Gastrocnemius medialis (tissue), 4 donors: ENCODE measurements at regions not wholly inside any gene's neighbourhood (a gene's known extent, or its start where the extent isn't known, plus 50 kb on each side); places are given as distances from the start of the nearest gene placed in this dataset.

Experiments used
- ATAC-seq, 2 donors: fragments of 150-250 bp; one replicate each; pipeline ENCODE4 v1.9.1; 2016
- DNase-seq, 2 donors: peaks; one replicate each; pipeline ENCODE4 v3.0.0-alpha.2; 2019
- H3K27ac ChIP-seq, 4 donors: fragments of 200-600 bp; sonication (generic); 1 replicate in 1 of 4; 2 replicates in 3 of 4; pipeline ENCODE4 v1.5.1; 2016 to 2018; ENCODE audit warnings: mild to moderate bottlenecking in 2 of 4, moderate library complexity in 1 of 4
- H3K27me3 ChIP-seq, 3 donors: fragments of 200-600 bp; sonication (generic) in 2 of 3; 1 replicate in 1 of 3; 2 replicates in 2 of 3; pipeline versions ENCODE4 v1.5.1 to v1.6.0; 2016 to 2019; ENCODE audit warnings: mild to moderate bottlenecking in 1 of 3, moderate library complexity in 1 of 3
- H3K36me3 ChIP-seq, 2 donors: fragments of 200-600 bp; sonication (generic) in 1 of 2; one replicate each; pipeline ENCODE4 v1.5.1; 2017 to 2018
- H3K4me1 ChIP-seq, 2 donors: fragments of 200-600 bp; sonication (generic) in 1 of 2; one replicate each; pipeline ENCODE4 v1.5.1; 2016 to 2017; ENCODE audit warnings: mild to moderate bottlenecking in 2 of 2
- H3K4me3 ChIP-seq, 4 donors: fragments of 200-600 bp; sonication (generic) in 3 of 4; 1 replicate in 1 of 4; 2 replicates in 3 of 4; pipeline ENCODE4 v1.5.1; 2016 to 2019; ENCODE audit warnings: mild to moderate bottlenecking in 2 of 4
- H3K9me3 ChIP-seq, 3 donors: fragments of 200-600 bp; sonication (generic) in 2 of 3; 1 replicate in 1 of 3; 2 replicates in 2 of 3; pipeline ENCODE4 v1.5.1; 2016 to 2019
- CTCF ChIP-seq, 5 experiments: fragments of 450-650 bp in 3 of 5; fragments of 200-600 bp in 2 of 5; sonication (generic) in 2 of 5; IDR thresholded peaks in 4 of 5; conservative IDR thresholded peaks in 1 of 5; 1 replicate in 4 of 5; 2 replicates in 1 of 5; pipeline ENCODE4 v1.5.1; 2016 to 2019; ENCODE audit warnings: antibody characterized with exemption in 5 of 5, mild to moderate bottlenecking in 3 of 5, moderate library complexity in 3 of 5
- POLR2A ChIP-seq, 2 donors: fragments of 450-650 bp; IDR thresholded peaks; one replicate each; pipeline ENCODE4 v1.6.1; 2017; ENCODE audit warnings: antibody characterized with exemption in 2 of 2, mild to moderate bottlenecking in 2 of 2, moderate library complexity in 2 of 2
- in situ Hi-C, 4 donors: fragments of 200-750 bp; cut with MboI; loops; one replicate each; pipeline versions ENCODE4 v1.15.0 to v1.8.0; 2017; ENCODE audit warnings: low sequenced_read_pairs in 4 of 4
- intact Hi-C: fragments of 100-400 bp; cut with DNase I; formaldehyde crosslinking; loops from one replicate; pipeline ENCODE4 v1.15.1; 2023; ENCODE audit warnings: low total_unique reads

- ATAC-seq = no peak
Measured at GRCh38 chr2:150319658-150320555, 167.6 kb downstream of the RND3 start.

DNA sequence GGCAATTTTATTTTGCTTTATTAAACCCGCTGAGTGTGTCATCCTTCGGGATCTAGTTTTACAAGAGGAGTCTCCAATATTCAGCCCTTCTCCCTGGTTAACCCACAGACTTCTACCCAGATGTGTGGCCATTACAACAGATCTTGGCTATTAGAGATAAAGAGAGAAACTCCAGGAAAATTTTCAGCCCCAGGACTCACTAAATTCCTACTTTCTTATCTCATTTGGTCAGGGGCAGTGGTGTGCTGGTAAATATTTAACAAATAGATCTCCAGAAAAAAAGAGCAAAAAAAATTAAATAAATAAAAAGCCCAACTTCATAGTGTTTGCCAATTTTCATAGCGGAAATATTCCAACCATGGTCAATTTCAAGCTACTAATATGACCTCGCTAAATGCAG lies 168.4 kb downstream of the RND3 start:
- in situ Hi-C loops = no loop called here

More at GRCh38 chr2:150319658-150320555, 167.6 kb downstream of the RND3 start:
- H3K4me1 ChIP-seq = peaks cover 0 to 3% of the 10 kb centered on the region in 2 donors
- no peak for TF ChIP-seq POLR2A (IDR thresholded peaks at IDR 0.05)
- TF ChIP-seq CTCF (IDR thresholded peaks at IDR 0.05 in 4 of 5, conservative IDR thresholded peaks at IDR 0.05 in 1 of 5) = no peak
- intact Hi-C loops = no loop called here
- DNase-seq = no peak
- H3K4me3 ChIP-seq = no peak overlapping the region
- H3K27me3 ChIP-seq = no peaks in the 10 kb centered on the region
- no peaks in the 10 kb centered on the region for H3K36me3 ChIP-seq
- H3K9me3 ChIP-seq = peaks cover 0 to 8% (median 3%) of the 10 kb centered on the region in 3 donors
- no peak overlapping the region for H3K27ac ChIP-seq
- in situ Hi-C loops = no loop called here

DNA sequence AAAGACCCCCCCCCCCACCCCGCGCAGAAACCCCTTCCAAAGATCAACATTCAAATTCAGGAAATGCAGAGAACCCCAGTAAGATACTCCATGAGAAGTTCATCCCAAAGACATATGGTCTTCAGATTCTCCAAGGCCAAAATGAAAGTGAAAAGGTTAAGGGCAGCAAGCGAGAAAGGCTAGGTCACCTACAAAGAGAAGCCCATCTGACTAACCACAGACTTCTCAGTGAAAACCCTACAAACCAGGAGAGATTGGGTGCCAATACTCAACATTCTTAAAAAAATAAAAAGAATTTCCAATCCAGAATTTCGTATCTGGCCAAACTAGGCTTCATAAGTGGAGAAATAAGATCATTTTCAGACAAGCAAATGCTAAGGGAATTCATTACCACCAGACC lies 175.2 kb downstream of the RND3 start:
- no peak overlapping the region for H3K27ac ChIP-seq
- peaks cover 0 to 8% (median 3%) of the 10 kb centered on the region in 3 donors for H3K9me3 ChIP-seq
- H3K36me3 ChIP-seq = no peaks in the 10 kb centered on the region
- H3K4me1 ChIP-seq = no peaks in the 10 kb centered on the region
- no peak for DNase-seq
- TF ChIP-seq POLR2A (IDR thresholded peaks at IDR 0.05) (no peak), CTCF (IDR thresholded peaks at IDR 0.05 in 4 of 5, conservative IDR thresholded peaks at IDR 0.05 in 1 of 5) (no peak)
- H3K4me3 ChIP-seq = no peak overlapping the region
- ATAC-seq = no peak
- H3K27me3 ChIP-seq = no peaks in the 10 kb centered on the region
- intact Hi-C loops = no loop called here
- in situ Hi-C loops = no loop called here

More for the DNA sequence above, 168.4 kb downstream of the RND3 start:
- intact Hi-C loops = no loop called here
- Histone ChIP-seq H3K4me3 (no peak overlapping the region), H3K27me3 (no peaks in the 10 kb centered on the region), H3K27ac (no peak overlapping the region), H3K36me3 (no peaks in the 10 kb centered on the region), H3K9me3 (peaks cover 0 to 8% (median 3%) of the 10 kb centered on the region in 3 donors), H3K4me1 (no peaks in the 10 kb centered on the region)
- no peak for ATAC-seq
- no peak for TF ChIP-seq CTCF (IDR thresholded peaks at IDR 0.05 in 4 of 5, conservative IDR thresholded peaks at IDR 0.05 in 1 of 5)
- DNase-seq = no peak

DNA sequence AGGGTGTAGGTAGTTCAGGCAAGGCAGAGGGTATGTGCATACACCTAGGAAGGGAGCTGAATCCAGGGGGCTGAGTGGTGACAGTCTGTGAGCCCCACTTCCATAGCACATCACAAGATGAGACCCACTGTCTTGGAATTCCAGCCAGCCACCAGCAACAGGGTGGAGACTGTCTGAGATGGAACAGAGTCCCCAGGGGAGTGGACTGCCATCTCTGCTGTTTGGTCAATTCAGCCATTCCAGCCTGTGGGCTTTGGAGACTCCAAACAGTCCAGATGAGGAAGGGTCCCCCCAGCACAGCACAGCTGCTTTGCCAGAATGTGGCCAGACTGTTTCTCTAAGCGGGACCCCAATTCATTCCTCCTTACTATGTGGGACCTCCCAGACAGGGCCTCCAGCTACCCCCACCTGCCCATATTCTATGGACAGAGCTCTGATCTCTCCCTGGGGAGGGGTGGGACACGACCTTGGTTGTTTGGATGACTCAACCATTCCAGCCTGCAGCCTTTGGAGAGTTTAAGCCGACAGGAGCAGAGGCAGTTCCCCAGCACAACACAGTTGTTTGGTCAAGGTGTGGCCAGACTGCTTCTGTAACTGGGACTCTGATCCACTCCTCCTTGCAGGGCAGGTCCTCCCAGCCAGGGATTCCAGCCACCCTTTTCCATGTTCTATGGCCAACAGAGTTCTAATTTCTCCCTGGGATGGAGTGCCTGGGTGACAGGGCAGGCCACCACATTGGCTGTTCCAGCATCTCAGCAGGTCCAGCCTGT lies 178.0 kb downstream of the RND3 start:
- intact Hi-C loops (no loop called here), in situ Hi-C loops (no loop called here)
- Histone ChIP-seq H3K9me3 (no peaks in the 10 kb centered on the region), H3K4me3 (no peak overlapping the region), H3K27ac (no peak overlapping the region), H3K27me3 (no peaks in the 10 kb centered on the region), H3K4me1 (no peaks in the 10 kb centered on the region), H3K36me3 (no peaks in the 10 kb centered on the region)
- TF ChIP-seq CTCF (IDR thresholded peaks at IDR 0.05 in 4 of 5, conservative IDR thresholded peaks at IDR 0.05 in 1 of 5) (no peak), POLR2A (IDR thresholded peaks at IDR 0.05) (no peak)
- ATAC-seq = no peak
- no peak for DNase-seq
